ENCODE measurements at regions not wholly inside any gene's neighbourhood (a gene's known extent, or its start where the extent isn't known, plus 50 kb on each side); places are given as distances from the start of the nearest gene placed in this dataset.

DNA sequence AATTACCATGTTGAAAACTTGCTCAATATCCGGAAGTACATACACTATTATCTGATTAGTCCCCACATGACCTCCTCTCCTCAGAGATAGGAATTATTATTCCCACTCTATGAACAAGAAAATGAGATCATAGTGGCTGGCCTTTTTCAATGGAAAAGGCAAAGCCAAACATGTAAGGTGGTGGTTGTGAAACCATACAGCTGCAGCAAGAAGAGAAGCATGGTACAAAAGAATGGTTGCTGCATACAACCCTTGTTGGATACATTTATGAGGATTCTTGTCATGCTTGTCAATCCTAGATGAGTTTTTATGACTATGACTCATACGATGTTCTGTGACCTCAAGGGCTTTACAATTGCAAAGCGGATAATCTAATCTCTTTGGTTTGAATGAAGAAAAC is 514.7 kb downstream of the PLPP3 start:
- intact Hi-C loops (cut with DNase I) = no loop called here
- H3K27me3 ChIP-seq (ENCODE audit: control insufficient read depth, insufficient read depth, low read length) = no peaks in the 10 kb centered on the region
- H3K9ac ChIP-seq (ENCODE audit: low read length in 3 of 3) = no peak overlapping the region
- H3K4me3 ChIP-seq (ENCODE audit: low read length in 3 of 3) = no peak overlapping the region
- no peaks in the 10 kb centered on the region for H3K36me3 ChIP-seq (ENCODE audit: control insufficient read depth in 2 of 3, insufficient read depth in 3 of 3, low read length in 3 of 3)
- TF ChIP-seq, protein P1, sequence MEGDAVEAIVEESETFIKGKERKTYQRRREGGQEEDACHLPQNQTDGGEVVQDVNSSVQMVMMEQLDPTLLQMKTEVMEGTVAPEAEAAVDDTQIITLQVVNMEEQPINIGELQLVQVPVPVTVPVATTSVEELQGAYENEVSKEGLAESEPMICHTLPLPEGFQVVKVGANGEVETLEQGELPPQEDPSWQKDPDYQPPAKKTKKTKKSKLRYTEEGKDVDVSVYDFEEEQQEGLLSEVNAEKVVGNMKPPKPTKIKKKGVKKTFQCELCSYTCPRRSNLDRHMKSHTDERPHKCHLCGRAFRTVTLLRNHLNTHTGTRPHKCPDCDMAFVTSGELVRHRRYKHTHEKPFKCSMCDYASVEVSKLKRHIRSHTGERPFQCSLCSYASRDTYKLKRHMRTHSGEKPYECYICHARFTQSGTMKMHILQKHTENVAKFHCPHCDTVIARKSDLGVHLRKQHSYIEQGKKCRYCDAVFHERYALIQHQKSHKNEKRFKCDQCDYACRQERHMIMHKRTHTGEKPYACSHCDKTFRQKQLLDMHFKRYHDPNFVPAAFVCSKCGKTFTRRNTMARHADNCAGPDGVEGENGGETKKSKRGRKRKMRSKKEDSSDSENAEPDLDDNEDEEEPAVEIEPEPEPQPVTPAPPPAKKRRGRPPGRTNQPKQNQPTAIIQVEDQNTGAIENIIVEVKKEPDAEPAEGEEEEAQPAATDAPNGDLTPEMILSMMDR (IDR thresholded peaks at IDR 0.05; ENCODE audit: borderline replicate concordance, extremely low read depth, insufficient read depth) = no peak
- no peak overlapping the region for H3K27ac ChIP-seq (ENCODE audit: low read depth in 2 of 2, low read length in 2 of 2)
- no peaks in the 10 kb centered on the region for H3K4me1 ChIP-seq (ENCODE audit: control insufficient read depth in 2 of 3, insufficient read depth in 2 of 3, low read depth in 1 of 3, low read length in 3 of 3)
- FAIRE-seq = no peak
- no peak for DNase-seq
- H3K9me3 ChIP-seq (ENCODE audit: control insufficient read depth in 2 of 3, insufficient read depth in 1 of 3, low read length in 3 of 3) = no peaks in the 10 kb centered on the region

DNA sequence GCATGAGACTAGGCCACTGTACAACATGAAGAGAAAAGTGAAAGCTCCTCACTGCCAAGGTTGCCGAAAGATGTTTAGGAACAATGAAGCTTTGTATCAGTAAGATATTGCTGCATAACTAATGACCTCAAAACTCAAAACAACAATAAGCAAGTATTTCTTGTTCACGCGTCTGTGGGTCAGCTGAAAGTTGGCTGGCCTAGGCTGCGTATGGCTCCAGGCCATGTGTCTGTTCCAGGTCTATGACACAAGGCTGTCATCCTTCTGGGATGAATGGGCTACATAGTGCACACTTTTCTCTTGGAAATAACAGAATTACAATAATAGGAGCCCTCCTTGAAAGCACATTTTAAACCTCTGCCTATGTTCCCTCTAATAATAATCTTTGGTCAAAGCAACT is 515.9 kb downstream of the PLPP3 start:
- DNase-seq = no peak
- no peak for FAIRE-seq
- H3K9ac ChIP-seq (ENCODE audit: low read length in 3 of 3) = no peak overlapping the region
- no peaks in the 10 kb centered on the region for H3K36me3 ChIP-seq (ENCODE audit: control insufficient read depth in 2 of 3, insufficient read depth in 3 of 3, low read length in 3 of 3)
- no peak overlapping the region for H3K27ac ChIP-seq (ENCODE audit: low read depth in 2 of 2, low read length in 2 of 2)
- H3K27me3 ChIP-seq (ENCODE audit: control insufficient read depth, insufficient read depth, low read length) = no peaks in the 10 kb centered on the region
- no peaks in the 10 kb centered on the region for H3K4me1 ChIP-seq (ENCODE audit: control insufficient read depth in 2 of 3, insufficient read depth in 2 of 3, low read depth in 1 of 3, low read length in 3 of 3)
- H3K9me3 ChIP-seq (ENCODE audit: control insufficient read depth in 2 of 3, insufficient read depth in 1 of 3, low read length in 3 of 3) = no peaks in the 10 kb centered on the region
- H3K4me3 ChIP-seq (ENCODE audit: low read length in 3 of 3) = no peak overlapping the region
- intact Hi-C loops (cut with DNase I) = no loop called here
- TF ChIP-seq, protein P1 (IDR thresholded peaks at IDR 0.05; ENCODE audit: borderline replicate concordance, extremely low read depth, insufficient read depth) = no peak

DNA sequence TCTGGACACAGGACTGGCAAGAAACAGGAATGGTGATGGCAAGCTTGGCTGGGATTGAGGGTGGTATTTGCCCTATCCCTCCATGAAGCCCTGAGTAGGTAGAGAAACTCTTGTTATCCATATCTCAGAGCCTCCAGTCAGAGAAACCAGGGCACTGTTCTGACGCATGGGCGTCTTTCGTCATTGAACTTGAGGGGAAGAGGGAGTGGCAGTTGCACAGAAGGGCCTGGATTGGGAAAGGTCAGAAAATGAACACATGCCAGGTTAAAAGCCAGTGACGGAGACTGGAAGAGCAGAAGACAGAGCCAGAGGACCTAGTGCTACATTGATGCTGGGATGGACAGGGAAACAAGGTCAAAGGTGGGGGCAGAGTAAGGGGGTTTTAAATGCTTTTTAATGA is 516.7 kb downstream of the PLPP3 start:
- TF ChIP-seq, protein P1 (IDR thresholded peaks at IDR 0.05; ENCODE audit: borderline replicate concordance, extremely low read depth, insufficient read depth) = no peak
- intact Hi-C loops (cut with DNase I) = no loop called here
- H3K27ac ChIP-seq (ENCODE audit: low read depth in 2 of 2, low read length in 2 of 2) = no peak overlapping the region

DNA sequence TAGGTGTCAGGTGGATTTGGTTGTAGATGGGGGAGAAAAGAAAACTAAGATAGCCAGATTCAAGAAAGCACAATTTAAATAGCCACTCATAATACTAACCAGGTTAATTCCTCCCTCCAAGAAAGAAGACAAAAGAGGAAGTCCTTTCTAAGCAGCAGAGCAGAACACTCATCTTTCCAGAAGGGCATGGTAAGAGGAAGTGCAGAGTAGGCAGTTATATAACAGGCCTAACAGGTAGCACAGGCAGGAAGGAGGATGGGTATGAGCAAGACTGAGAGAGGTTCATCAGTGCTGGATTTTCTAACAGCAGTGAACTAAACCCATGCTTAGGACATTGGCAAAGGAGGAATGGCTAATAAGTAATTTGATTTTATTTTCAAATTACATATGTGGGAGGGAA is 517.5 kb downstream of the PLPP3 start:
- Histone ChIP-seq H3K9me3 (ENCODE audit: control insufficient read depth in 2 of 3, insufficient read depth in 1 of 3, low read length in 3 of 3) (no peaks in the 10 kb centered on the region), H3K4me3 (ENCODE audit: low read length in 3 of 3) (no peak overlapping the region), H3K9ac (ENCODE audit: low read length in 3 of 3) (no peak overlapping the region), H3K36me3 (ENCODE audit: control insufficient read depth in 2 of 3, insufficient read depth in 3 of 3, low read length in 3 of 3) (no peaks in the 10 kb centered on the region), H3K4me1 (ENCODE audit: control insufficient read depth in 2 of 3, insufficient read depth in 2 of 3, low read depth in 1 of 3, low read length in 3 of 3) (no peaks in the 10 kb centered on the region), H3K27ac (ENCODE audit: low read depth in 2 of 2, low read length in 2 of 2) (no peak overlapping the region), H3K27me3 (ENCODE audit: control insufficient read depth, insufficient read depth, low read length) (no peaks in the 10 kb centered on the region)
- DNase-seq (no peak), FAIRE-seq (no peak)
- TF ChIP-seq, protein P1 (IDR thresholded peaks at IDR 0.05; ENCODE audit: borderline replicate concordance, extremely low read depth, insufficient read depth) = no peak
- intact Hi-C loops (cut with DNase I) = no loop called here

More for the DNA sequence above, 516.7 kb downstream of the PLPP3 start:
- Histone ChIP-seq H3K27me3 (ENCODE audit: control insufficient read depth, insufficient read depth, low read length) (no peaks in the 10 kb centered on the region), H3K9me3 (ENCODE audit: control insufficient read depth in 2 of 3, insufficient read depth in 1 of 3, low read length in 3 of 3) (no peaks in the 10 kb centered on the region), H3K9ac (ENCODE audit: low read length in 3 of 3) (no peak overlapping the region), H3K4me3 (ENCODE audit: low read length in 3 of 3) (no peak overlapping the region), H3K36me3 (ENCODE audit: control insufficient read depth in 2 of 3, insufficient read depth in 3 of 3, low read length in 3 of 3) (no peaks in the 10 kb centered on the region), H3K4me1 (ENCODE audit: control insufficient read depth in 2 of 3, insufficient read depth in 2 of 3, low read depth in 1 of 3, low read length in 3 of 3) (no peaks in the 10 kb centered on the region)
- DNase-seq (no peak), FAIRE-seq (no peak)

All from kidney (tissue), 13 donors.